H9 (cell line): ENCODE measurements at regions not wholly inside any gene's neighbourhood (a gene's known extent, or its start where the extent isn't known, plus 50 kb on each side); places are given as distances from the start of the nearest gene placed in this dataset.

Experiments
- DNase-seq: peaks from one replicate; pipeline ENCODE4 v3.0.0-alpha.2; 2017
- H2AFZ ChIP-seq: one replicate; pipeline ENCODE4 v1.6.1; 2013; ENCODE audit warnings: mild to moderate bottlenecking, low read length, control low read depth, moderate library complexity
- H2AK5ac ChIP-seq: 2 replicates; pipeline ENCODE4 v1.6.1; 2013; ENCODE audit warnings: low read length, control low read depth, mixed read lengths; ENCODE audit not compliant: insufficient read length
- H2BK120ac ChIP-seq: one replicate; pipeline ENCODE4 v1.6.1; 2013; ENCODE audit warnings: low read depth, mild to moderate bottlenecking, low read length, control low read depth, inconsistent platforms; ENCODE audit not compliant: poor library complexity, severe bottlenecking
- H2BK12ac ChIP-seq: 2 replicates; pipeline ENCODE4 v1.6.1; 2013; ENCODE audit warnings: low read length, control low read depth, mixed read lengths, low read depth; ENCODE audit not compliant: insufficient read length
- H2BK15ac ChIP-seq: 2 replicates; pipeline ENCODE4 v1.6.1; 2013; ENCODE audit warnings: low read depth, low read length, control low read depth
- H2BK20ac ChIP-seq: one replicate; pipeline ENCODE4 v1.6.1; 2013; ENCODE audit warnings: low read depth, mild to moderate bottlenecking, low read length, control low read depth, inconsistent platforms; ENCODE audit not compliant: poor library complexity, severe bottlenecking
- H2BK5ac ChIP-seq: 2 replicates; pipeline ENCODE4 v1.6.1; 2013; ENCODE audit warnings: low read length, control low read depth, mixed read lengths; ENCODE audit not compliant: insufficient read length
- H3K14ac ChIP-seq: 2 replicates; pipeline ENCODE4 v1.6.1; 2013; ENCODE audit warnings: low read length, control low read depth; ENCODE audit not compliant: insufficient read depth
- H3K18ac ChIP-seq: 2 replicates; pipeline ENCODE4 v1.6.1; 2013; ENCODE audit warnings: low read depth, mild to moderate bottlenecking, mixed read lengths, low read length, control low read depth; ENCODE audit not compliant: insufficient read length
- H3K23ac ChIP-seq: 2 replicates; pipeline ENCODE4 v1.6.1; 2013; ENCODE audit warnings: low read length, control low read depth, mixed read lengths, low read depth; ENCODE audit not compliant: insufficient read length
- H3K23me2 ChIP-seq: 2 replicates; pipeline ENCODE4 v1.6.1; 2013; ENCODE audit warnings: low read depth, mild to moderate bottlenecking, mixed read lengths, low read length, control low read depth; ENCODE audit not compliant: insufficient read length, poor library complexity, severe bottlenecking
- H3K27ac ChIP-seq: 2 replicates; pipeline ENCODE4 v1.5.1; 2013; ENCODE audit warnings: low read length, control low read depth, mixed read lengths, low read depth; ENCODE audit not compliant: insufficient read length
- H3K27me3 ChIP-seq: 2 replicates; pipeline ENCODE4 v1.6.1; 2013; ENCODE audit warnings: low read length, control low read depth, inconsistent platforms; ENCODE audit not compliant: insufficient read depth
- H3K4ac ChIP-seq: 2 replicates; pipeline ENCODE4 v1.6.1; 2013; ENCODE audit warnings: low read depth, mild to moderate bottlenecking, control low read depth, inconsistent platforms, low read length, moderate library complexity
- H3K4me1 ChIP-seq: 2 replicates; pipeline ENCODE4 v1.6.1; 2013; ENCODE audit warnings: low read length, control low read depth, inconsistent platforms; ENCODE audit not compliant: insufficient read depth
- H3K4me2 ChIP-seq: 2 replicates; pipeline ENCODE4 v1.6.1; 2013; ENCODE audit warnings: low read length, control low read depth, mixed read lengths; ENCODE audit not compliant: insufficient read length, insufficient read depth
- H3K56ac ChIP-seq: 2 replicates; pipeline ENCODE4 v1.6.1; 2013; ENCODE audit warnings: low read depth, mild to moderate bottlenecking, mixed read lengths, low read length, control low read depth; ENCODE audit not compliant: insufficient read length
- H3K79me1 ChIP-seq: 2 replicates; pipeline ENCODE4 v1.6.1; 2013; ENCODE audit warnings: low read depth, mild to moderate bottlenecking, moderate library complexity, low read length, control low read depth, inconsistent platforms; ENCODE audit not compliant: insufficient read depth, poor library complexity, severe bottlenecking
- H3K79me2 ChIP-seq: 2 replicates; pipeline ENCODE4 v1.6.1; 2013; ENCODE audit warnings: low read length, control low read depth, inconsistent platforms; ENCODE audit not compliant: insufficient read depth
- H3K9ac ChIP-seq: 2 replicates; pipeline ENCODE4 v1.6.1; 2013; ENCODE audit warnings: low read length, control low read depth, mixed read lengths; ENCODE audit not compliant: insufficient read length; ENCODE audit errors: extremely low read depth
- H3K9me3 ChIP-seq: one replicate; pipeline ENCODE4 v1.6.1; 2013; ENCODE audit warnings: low read depth, low read length, inconsistent platforms; ENCODE audit not compliant: control insufficient read depth
- H3T11ph ChIP-seq: one replicate; pipeline ENCODE4 v1.6.1; 2013; ENCODE audit warnings: mild to moderate bottlenecking, low read length, control low read depth, inconsistent platforms
- H4K20me1 ChIP-seq: one replicate; pipeline ENCODE4 v1.6.1; 2013; ENCODE audit not compliant: control insufficient read depth, insufficient read length, insufficient read depth
- H4K5ac ChIP-seq: 2 replicates; pipeline ENCODE4 v1.6.1; 2013; ENCODE audit warnings: low read depth, mild to moderate bottlenecking, mixed read lengths, low read length, control low read depth; ENCODE audit not compliant: insufficient read length
- H4K8ac ChIP-seq: replicated peaks from 2 replicates; pipeline ENCODE4 v1.6.1; 2013; ENCODE audit warnings: low read length, control low read depth, mixed read lengths, low read depth; ENCODE audit not compliant: insufficient read length
- H4K91ac ChIP-seq: 2 replicates; pipeline ENCODE4 v1.6.1; 2013; ENCODE audit warnings: low read depth, mild to moderate bottlenecking, moderate library complexity, mixed read lengths, low read length, control low read depth; ENCODE audit not compliant: insufficient read length
- H3K27ac Mint-ChIP-seq, 3 experiments: 2 replicates in 2 of 3; 3 replicates in 1 of 3; pipeline ENCODE4 v1.8.0; 2020 to 2021; ENCODE audit warnings: mixed read lengths in 3 of 3, mild to moderate bottlenecking in 1 of 3, moderate library complexity in 1 of 3
- H3K27me3 Mint-ChIP-seq: 2 replicates; pipeline ENCODE4 v1.8.0; 2021; ENCODE audit warnings: low read depth, mild to moderate bottlenecking, moderate library complexity, mixed read lengths
- H3K36me3 Mint-ChIP-seq, 3 experiments: 2 replicates in 2 of 3; 3 replicates in 1 of 3; pipeline ENCODE4 v1.8.0; 2020 to 2021; ENCODE audit warnings: low read depth in 3 of 3, mixed read lengths in 3 of 3; ENCODE audit not compliant: insufficient read depth in 1 of 3
- H3K4me1 Mint-ChIP-seq, 2 experiments: 2 replicates each; pipeline ENCODE4 v1.8.0; 2020; ENCODE audit warnings: mixed read lengths in 2 of 2
- H3K4me3 Mint-ChIP-seq, 2 experiments: 2 replicates in 1 of 2; 3 replicates in 1 of 2; pipeline ENCODE4 v1.8.0; 2020 to 2021; ENCODE audit warnings: mild to moderate bottlenecking in 2 of 2, mixed read lengths in 2 of 2, moderate library complexity in 1 of 2
- H3K9me3 Mint-ChIP-seq, 2 experiments: 2 replicates in 1 of 2; 3 replicates in 1 of 2; pipeline ENCODE4 v1.8.0; 2020; ENCODE audit warnings: mild to moderate bottlenecking in 2 of 2, mixed read lengths in 2 of 2, moderate library complexity in 1 of 2
- WGBS: extraction: QIAGEN DNeasy Blood & Tissue Kit; methylation state at CpG from one replicate; pipeline ENCODE4 v1.1.7; 2013; ENCODE audit warnings: missing lambda C conversion rate, low lambda C conversion rate, mixed read lengths; ENCODE audit not compliant: insufficient read length; ENCODE audit errors: extremely low coverage; 5-methylcytosine and 5-hydroxymethylcytosine counted together
- TF ChIP-seq, protein P1 (sequence below): fragments of 200-600 bp; sonication (generic); conservative IDR thresholded peaks from 3 replicates; pipeline ENCODE4 v1.8.0; 2021; ENCODE audit warnings: antibody characterized with exemption, mild to moderate bottlenecking

DNA sequence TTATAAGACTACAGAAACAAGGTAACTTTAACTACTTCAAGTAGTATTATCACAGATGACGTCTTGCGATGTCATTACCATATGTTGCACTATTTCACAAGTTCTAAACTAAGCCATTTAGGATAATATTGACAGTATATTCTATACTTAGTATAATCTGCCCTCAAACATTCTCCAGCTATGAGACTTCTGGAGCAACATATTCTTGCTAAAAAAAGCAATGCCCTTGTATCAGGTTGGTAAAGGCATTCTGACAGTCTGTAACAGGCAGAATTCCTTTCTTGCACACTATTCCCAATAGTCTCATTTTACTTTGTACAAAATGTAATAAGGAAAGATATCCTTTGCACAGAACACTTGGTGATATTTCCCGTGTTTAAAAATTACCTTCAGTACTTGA, 694.8 kb upstream of the PKDCC start:
- Histone ChIP-seq H4K5ac (no peak overlapping the region), H2BK20ac (no peak overlapping the region), H3K9ac (no peak overlapping the region), H3K27ac (no peak overlapping the region), H3K18ac (no peak overlapping the region), H2BK12ac (no peak overlapping the region), H3K23ac (no peak overlapping the region), H3K79me2 (no peaks in the 10 kb centered on the region), H3K27me3 (no peaks in the 10 kb centered on the region), H4K8ac (no peak overlapping the region), H3K4me1 (no peaks in the 10 kb centered on the region), H3K9me3 (no peaks in the 10 kb centered on the region), H4K20me1 (no peaks in the 10 kb centered on the region), H3K4ac (no peak overlapping the region), H2BK5ac (no peak overlapping the region), H2BK15ac (no peak overlapping the region), H2AFZ (no peak overlapping the region), H3T11ph (no peak overlapping the region), H3K4me2 (no peak overlapping the region), H3K14ac (no peak overlapping the region), H3K79me1 (no peaks in the 10 kb centered on the region), H3K56ac (no peak overlapping the region), H2AK5ac (no peak overlapping the region), H3K23me2 (no peaks in the 10 kb centered on the region), H2BK120ac (no peak overlapping the region), H4K91ac (no peak overlapping the region)
- Mint-ChIP-seq H3K27ac (no peak overlapping the region), H3K27me3 (no peaks in the 10 kb centered on the region), H3K4me3 (no peak overlapping the region), H3K36me3 (no peaks in the 10 kb centered on the region), H3K4me1 (peaks cover 0 to 4% of the 10 kb centered on the region in 2 experiments; a peak in 1 of 4 replicates), H3K9me3 (no peaks in the 10 kb centered on the region; a peak in 1 of 5 replicates)
- TF ChIP-seq, protein P1, sequence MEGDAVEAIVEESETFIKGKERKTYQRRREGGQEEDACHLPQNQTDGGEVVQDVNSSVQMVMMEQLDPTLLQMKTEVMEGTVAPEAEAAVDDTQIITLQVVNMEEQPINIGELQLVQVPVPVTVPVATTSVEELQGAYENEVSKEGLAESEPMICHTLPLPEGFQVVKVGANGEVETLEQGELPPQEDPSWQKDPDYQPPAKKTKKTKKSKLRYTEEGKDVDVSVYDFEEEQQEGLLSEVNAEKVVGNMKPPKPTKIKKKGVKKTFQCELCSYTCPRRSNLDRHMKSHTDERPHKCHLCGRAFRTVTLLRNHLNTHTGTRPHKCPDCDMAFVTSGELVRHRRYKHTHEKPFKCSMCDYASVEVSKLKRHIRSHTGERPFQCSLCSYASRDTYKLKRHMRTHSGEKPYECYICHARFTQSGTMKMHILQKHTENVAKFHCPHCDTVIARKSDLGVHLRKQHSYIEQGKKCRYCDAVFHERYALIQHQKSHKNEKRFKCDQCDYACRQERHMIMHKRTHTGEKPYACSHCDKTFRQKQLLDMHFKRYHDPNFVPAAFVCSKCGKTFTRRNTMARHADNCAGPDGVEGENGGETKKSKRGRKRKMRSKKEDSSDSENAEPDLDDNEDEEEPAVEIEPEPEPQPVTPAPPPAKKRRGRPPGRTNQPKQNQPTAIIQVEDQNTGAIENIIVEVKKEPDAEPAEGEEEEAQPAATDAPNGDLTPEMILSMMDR = no peak
- WGBS = no CpG with 5 or more reads among the region's 3 CpGs
- DNase-seq = no peak
